ENCODE measurements at regions not wholly inside any gene's neighbourhood (a gene's known extent, or its start where the extent isn't known, plus 50 kb on each side); places are given as distances from the start of the nearest gene placed in this dataset.

DNA sequence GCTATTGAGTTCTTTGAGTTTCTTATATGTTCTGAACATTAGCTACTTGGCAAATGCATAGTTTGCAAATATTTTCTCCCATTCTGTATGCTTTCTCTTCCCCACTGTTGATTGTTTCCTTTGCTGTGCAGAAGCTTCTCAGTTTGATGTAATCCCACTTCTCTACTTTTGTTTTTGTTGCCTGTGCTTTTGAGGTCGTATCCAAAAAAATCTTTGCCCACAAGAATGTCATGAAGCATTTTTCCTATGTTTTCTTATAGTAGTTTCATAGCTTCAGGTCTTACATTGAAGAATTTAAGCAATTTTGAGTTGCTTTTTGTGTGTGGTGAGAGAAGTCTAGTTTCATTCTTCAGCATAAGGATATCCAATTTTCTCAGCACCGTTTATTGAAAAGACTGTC, 536.7 kb upstream of the ARGLU1 start:
- Histone ChIP-seq H3K36me3 (ENCODE audit: control insufficient read depth, insufficient read depth, low read length) (no peaks in the 10 kb centered on the region), H3K4me3 (ENCODE audit: low read depth, low read length) (no peak overlapping the region), H3K27me3 (ENCODE audit: control insufficient read depth, insufficient read depth, low read length) (no peaks in the 10 kb centered on the region)
- TF ChIP-seq, protein P1, sequence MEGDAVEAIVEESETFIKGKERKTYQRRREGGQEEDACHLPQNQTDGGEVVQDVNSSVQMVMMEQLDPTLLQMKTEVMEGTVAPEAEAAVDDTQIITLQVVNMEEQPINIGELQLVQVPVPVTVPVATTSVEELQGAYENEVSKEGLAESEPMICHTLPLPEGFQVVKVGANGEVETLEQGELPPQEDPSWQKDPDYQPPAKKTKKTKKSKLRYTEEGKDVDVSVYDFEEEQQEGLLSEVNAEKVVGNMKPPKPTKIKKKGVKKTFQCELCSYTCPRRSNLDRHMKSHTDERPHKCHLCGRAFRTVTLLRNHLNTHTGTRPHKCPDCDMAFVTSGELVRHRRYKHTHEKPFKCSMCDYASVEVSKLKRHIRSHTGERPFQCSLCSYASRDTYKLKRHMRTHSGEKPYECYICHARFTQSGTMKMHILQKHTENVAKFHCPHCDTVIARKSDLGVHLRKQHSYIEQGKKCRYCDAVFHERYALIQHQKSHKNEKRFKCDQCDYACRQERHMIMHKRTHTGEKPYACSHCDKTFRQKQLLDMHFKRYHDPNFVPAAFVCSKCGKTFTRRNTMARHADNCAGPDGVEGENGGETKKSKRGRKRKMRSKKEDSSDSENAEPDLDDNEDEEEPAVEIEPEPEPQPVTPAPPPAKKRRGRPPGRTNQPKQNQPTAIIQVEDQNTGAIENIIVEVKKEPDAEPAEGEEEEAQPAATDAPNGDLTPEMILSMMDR (IDR thresholded peaks at IDR 0.05; ENCODE audit: insufficient read depth, low read length, severe bottlenecking): no peak
- FAIRE-seq: no peak
- no peak for DNase-seq (ENCODE audit: low read depth)

DNA sequence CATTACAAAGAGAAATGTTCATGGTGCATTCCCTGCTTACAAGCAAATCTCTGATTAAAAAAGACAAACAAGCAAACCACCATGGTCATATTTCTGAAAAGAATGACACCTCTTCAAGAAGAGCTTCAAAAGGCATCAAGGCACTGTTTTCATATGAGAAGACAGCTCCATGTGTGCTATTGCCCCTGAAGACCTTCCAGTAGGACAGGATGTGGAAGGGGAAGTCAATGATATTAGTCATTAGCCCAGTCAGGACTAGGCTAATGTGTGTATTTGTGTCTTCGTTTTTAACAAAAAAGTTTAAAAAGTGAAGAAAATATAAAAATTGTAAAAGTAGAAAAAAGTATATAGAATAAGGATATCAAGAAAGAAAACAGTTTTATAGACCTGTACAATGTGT, 534.7 kb upstream of the ARGLU1 start:
- no peak for FAIRE-seq
- Histone ChIP-seq H3K27me3 (ENCODE audit: control insufficient read depth, insufficient read depth, low read length) (no peaks in the 10 kb centered on the region), H3K4me3 (ENCODE audit: low read depth, low read length) (no peak overlapping the region), H3K36me3 (ENCODE audit: control insufficient read depth, insufficient read depth, low read length) (no peaks in the 10 kb centered on the region)
- DNase-seq (ENCODE audit: low read depth): no peak
- TF ChIP-seq, protein P1 (IDR thresholded peaks at IDR 0.05; ENCODE audit: insufficient read depth, low read length, severe bottlenecking): no peak

DNA sequence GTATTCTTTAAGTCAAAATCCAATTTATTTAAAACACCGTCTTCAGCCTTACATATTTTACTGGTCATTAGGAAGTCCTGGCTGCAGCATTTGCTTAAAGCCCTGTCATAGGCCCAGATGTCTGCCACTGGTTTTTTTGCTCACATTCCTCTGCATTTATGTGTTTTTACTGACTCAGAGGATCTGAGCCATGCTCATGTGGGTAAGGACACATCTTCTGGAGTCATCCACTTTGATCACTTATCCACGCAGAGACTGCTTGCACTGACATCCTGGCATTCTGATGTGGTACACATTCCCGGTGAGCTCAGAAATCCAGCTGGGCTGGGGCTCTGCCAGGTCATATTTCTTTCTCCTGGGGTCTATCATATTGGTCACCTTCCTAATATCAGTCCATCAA, 531.7 kb upstream of the ARGLU1 start:
- FAIRE-seq (no peak), DNase-seq (ENCODE audit: low read depth) (peak; percentile 4)
- H3K36me3 ChIP-seq (ENCODE audit: control insufficient read depth, insufficient read depth, low read length): no peaks in the 10 kb centered on the region
- TF ChIP-seq, protein P1 (IDR thresholded peaks at IDR 0.05; ENCODE audit: insufficient read depth, low read length, severe bottlenecking): no peak
- no peak overlapping the region for H3K4me3 ChIP-seq (ENCODE audit: low read depth, low read length)
- no peaks in the 10 kb centered on the region for H3K27me3 ChIP-seq (ENCODE audit: control insufficient read depth, insufficient read depth, low read length)

DNA sequence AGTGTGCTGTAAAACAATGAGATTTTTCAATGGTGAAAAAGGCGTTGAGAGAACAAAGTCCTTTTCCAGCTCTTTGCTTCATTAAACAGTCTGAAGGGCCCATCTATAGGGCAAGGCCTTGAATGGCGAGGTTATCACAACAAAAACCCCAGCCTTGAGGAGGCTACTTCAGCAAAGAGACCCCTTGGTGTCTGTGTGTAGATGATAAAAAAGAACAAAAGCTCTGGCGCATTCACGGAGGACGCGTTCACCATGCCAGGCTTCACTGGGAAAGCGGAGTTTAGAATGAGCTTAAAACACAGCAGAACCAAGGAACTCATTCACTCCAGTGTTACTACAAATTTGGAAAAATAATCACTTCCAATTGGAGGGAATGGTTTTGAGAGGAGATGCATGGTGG, 530.0 kb upstream of the ARGLU1 start:
- TF ChIP-seq, protein P1 (IDR thresholded peaks at IDR 0.05; ENCODE audit: insufficient read depth, low read length, severe bottlenecking): no peak
- H3K4me3 ChIP-seq (ENCODE audit: low read depth, low read length): no peak overlapping the region
- H3K36me3 ChIP-seq (ENCODE audit: control insufficient read depth, insufficient read depth, low read length): no peaks in the 10 kb centered on the region
- FAIRE-seq (no peak), DNase-seq (ENCODE audit: low read depth) (no peak)
- H3K27me3 ChIP-seq (ENCODE audit: control insufficient read depth, insufficient read depth, low read length): no peaks in the 10 kb centered on the region

DNA sequence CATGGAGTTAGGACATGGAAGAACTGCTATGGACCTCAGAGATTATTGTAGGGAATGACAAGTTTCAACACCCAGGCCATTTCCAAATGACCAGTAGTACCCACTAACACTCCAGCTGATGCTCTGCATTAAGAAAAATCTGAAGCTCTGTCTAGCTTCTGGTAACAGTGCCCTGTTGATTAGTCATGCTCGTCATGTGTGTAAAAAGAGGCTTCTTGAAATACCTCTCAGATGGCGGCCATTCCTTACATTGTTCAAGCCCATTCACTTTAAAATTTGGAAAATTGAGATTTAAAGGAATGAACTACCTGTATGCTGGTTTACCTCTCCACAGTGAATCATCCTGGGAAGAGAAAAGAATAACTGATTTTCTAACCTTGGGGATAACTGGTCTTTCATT, 527.9 kb upstream of the ARGLU1 start:
- no peak for DNase-seq (ENCODE audit: low read depth)
- TF ChIP-seq, protein P1 (IDR thresholded peaks at IDR 0.05; ENCODE audit: insufficient read depth, low read length, severe bottlenecking): no peak
- FAIRE-seq: no peak
- H3K36me3 ChIP-seq (ENCODE audit: control insufficient read depth, insufficient read depth, low read length): no peaks in the 10 kb centered on the region
- no peak overlapping the region for H3K4me3 ChIP-seq (ENCODE audit: low read depth, low read length)
- no peaks in the 10 kb centered on the region for H3K27me3 ChIP-seq (ENCODE audit: control insufficient read depth, insufficient read depth, low read length)

DNA sequence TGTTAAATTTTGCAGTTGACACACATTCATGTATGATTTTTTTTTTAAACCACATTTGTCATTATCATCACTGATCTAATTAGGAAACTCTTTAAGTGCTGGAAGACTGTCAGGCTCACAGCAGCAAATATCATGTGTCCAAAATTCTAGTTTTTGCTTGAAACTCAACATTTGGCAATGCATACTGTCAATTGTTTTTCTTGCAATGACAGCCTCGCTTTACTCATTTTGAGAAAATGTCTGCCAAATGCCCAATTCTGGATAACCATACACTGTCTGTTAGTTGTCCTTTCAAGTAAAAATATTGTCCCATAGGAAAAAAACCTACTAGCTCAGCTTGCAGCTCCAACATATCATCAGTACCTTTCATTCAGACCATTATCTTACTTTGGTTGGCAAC, 523.9 kb upstream of the ARGLU1 start:
- TF ChIP-seq, protein P1 (IDR thresholded peaks at IDR 0.05; ENCODE audit: insufficient read depth, low read length, severe bottlenecking): no peak
- no peaks in the 10 kb centered on the region for H3K36me3 ChIP-seq (ENCODE audit: control insufficient read depth, insufficient read depth, low read length)
- DNase-seq (ENCODE audit: low read depth): no peak
- FAIRE-seq: no peak
- H3K27me3 ChIP-seq (ENCODE audit: control insufficient read depth, insufficient read depth, low read length): no peaks in the 10 kb centered on the region
- no peak overlapping the region for H3K4me3 ChIP-seq (ENCODE audit: low read depth, low read length)

Measured in bronchial epithelial cell (primary cell).